T-helper 9 cell (primary cell): ENCODE measurements at regions not wholly inside any gene's neighbourhood (a gene's known extent, or its start where the extent isn't known, plus 50 kb on each side); places are given as distances from the start of the nearest gene placed in this dataset.

Experiments
- DNase-seq: peaks from one replicate; pipeline ENCODE4 v3.0.0-alpha.2; 2020

DNA sequence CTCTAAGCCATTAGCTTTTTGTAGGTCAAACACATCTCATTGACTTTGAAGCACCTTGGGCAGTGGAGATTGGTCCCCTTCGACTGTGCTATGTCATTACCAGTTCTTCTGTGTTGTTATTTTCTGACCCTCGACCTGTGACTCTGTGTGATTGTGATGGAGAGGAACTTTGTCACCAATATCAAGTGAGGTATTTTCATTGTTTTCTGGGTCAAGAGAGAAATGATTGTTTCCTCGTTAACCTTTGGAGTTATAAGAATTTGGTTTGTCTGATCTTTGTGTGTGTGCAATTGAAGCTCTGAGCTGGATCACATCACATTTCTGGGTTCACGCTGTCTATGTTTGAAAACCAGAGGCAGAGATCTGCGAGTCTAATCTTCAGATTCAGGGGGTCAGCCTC is 432.2 kb upstream of the KLF6 start:
- DNase-seq, result no peak

DNA sequence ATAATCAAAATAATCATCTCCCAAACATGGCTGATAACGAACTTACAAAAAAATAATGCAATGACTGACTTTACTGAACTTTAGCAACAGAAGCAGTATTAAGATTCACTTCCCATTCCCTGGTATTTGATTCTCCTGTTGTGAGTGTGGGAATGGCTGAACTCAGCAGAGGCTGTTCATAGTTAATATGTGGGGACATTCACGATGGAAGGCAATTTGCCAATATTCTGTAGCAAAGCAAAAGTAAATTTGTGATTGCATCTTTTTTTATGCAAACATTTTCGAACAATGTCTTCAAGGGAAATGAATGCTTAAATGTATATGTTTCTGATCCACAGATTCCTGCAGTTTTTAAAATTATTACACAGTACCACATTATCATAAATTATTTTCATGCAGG is 431.7 kb upstream of the KLF6 start:
- DNase-seq, result no peak

DNA sequence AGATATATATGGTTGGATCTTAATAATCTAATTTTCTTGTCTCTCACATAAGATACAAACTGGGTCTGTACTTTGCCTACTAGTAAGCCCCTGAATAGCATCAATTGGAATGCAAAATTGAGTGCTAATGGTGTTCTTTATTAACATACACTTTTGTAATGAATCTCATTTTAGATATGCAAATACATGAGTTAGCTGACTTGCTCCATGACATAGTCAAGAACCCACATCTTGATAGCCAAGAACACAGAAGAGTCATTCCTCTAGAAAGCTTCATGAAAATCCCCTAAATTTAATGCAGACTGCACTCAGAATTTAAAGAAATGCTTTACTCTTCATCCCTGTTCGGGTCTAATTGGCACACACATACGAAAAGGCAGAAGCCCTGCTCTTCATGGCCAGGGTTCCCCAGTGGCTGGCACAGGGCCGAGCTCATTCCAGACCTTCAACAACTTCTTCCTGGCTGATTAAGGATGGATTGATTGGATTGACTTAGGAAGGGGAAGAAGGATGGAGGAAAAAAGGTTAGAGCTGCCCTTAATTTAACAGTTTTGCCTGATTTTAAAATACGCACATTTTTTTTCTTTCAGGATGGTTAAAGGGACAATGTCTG is 431.1 kb upstream of the KLF6 start:
- no peak for DNase-seq

DNA sequence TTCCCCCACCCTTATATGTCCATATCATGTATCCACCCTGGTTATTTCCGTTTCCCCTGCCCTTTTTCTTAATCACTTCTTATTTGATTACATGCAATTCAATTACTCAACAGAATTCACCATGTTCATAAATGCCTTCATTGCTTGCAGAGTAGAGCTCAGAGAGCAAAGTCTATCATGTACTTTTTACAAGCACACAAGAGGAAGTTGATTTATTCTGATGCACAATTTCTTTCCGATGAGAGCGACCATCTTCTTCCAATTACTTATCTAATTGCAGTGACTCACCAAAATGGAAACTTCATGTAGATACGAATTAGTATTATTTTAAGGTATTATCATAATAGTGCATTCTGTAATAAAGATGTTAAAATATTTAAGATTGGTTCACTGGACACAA is 430.5 kb upstream of the KLF6 start:
- DNase-seq, result no peak

DNA sequence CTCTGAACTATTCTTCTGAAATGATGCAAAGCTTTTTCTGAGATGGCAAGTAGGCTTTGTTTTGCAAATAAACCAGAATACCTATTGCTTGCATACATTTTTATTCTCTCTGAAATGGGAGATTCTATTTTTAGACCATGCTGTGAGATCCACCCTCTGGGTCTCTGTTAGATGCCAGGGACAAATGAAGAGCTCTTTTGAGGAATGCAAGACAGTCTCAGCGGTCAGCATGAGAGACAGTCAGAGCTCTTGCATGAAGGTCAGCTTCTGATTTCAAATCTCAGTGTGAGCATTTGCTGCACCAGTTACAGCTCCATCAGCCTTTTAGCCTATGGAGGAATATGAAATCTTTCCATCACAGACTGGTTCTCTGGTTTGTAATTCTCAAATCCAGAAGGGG is 429.9 kb upstream of the KLF6 start:
- no peak for DNase-seq

DNA sequence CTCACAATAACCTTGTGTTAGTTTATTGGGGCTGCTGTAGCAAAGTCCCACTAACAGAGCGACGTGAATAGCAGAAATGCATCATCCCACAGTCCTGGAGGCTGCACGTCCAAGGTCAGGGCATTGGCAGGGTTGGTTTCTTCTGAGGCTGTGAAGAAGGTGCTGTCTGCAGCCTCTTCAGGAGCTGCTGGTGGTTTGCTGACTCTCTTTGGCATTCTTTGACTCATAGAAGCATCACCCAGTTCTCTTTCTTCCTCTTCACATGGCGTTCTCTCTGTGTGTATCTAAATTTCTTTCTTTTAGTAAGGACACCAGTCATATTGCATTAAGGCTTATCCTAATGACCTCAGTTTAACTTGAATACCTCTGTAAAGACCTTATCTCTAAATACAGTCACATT is 428.4 kb upstream of the KLF6 start:
- no peak for DNase-seq

DNA sequence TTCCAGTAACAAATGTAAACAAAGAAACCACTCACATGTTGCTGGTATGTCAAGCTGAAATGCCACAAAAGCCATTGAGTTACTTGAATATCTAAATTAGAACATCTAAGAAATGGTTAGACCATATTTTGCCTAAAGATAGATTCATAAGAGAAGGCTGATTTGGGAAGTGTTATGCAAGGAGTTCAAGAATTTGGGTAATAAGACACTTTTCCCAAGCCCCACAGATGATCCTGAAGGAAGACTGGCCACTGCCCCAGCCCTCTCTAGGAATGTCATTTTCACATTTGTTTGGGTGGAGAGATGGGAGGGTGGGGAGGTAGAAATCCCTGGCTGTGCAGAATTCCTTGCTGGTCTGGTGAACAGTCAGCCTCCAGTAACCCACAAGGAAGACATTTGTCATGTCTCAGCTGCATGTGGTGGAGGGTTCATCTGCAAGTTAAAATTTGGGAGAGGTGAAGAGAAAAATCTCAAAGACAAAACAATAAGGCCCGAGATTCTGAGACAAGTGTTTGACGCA is 427.2 kb upstream of the KLF6 start:
- no peak for DNase-seq

DNA sequence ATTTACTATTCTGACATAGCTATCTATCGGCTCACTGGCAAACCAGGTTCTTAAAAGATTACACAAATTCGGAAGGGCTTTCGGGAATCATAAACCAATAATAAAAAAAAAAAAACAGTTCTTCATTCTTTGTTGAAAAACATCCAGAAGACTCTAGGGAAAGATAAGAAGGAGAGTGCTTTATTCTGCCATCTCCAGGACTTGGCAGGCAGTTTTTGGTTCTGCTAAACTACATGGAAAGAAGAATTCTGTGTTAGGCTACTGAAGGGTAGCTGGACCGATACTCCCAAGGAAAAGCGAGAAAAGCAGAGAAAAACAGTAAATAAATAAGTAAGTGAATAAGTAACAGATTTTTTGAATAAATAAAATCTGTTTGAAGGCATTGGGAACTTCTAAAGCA is 423.5 kb upstream of the KLF6 start:
- DNase-seq, result no peak

DNA sequence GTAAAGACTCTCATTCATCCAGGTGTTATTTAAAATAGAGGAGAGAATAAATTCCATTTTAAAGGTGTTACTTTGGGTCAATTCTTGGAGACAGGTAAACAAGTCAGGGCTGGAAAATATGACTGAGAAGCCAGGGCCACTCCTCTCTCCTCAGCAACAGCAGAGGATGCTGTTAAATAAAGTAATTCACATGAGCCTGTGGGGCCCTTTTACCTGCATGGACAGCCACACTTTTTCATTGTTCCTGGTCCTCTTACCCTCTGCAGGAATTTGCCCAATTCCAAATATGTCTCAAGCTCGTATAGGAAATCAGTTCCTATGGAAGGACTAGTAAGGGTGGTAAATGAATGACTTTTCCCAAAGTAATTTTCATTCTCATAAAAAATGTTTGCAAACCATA is 420.1 kb upstream of the KLF6 start:
- no peak for DNase-seq

DNA sequence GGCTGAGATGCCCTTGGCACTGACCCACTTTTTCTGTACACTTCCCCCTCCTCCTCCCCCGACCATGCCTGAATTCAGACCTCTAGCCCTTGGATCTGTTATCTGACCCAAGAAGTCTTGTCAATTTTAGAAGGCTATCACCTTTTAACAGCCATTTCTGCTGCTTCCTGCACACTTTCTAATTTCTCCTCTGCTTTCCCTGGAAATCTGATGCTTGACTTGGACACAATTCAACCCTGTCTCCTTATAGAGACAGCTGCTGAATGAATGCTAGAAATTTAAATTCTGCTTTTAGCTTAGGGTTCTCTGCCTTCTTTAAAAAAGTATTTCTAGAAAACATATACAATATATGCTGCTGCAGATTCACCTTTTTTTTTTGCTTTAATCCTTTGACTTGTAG is 417.9 kb upstream of the KLF6 start:
- no peak for DNase-seq

DNA sequence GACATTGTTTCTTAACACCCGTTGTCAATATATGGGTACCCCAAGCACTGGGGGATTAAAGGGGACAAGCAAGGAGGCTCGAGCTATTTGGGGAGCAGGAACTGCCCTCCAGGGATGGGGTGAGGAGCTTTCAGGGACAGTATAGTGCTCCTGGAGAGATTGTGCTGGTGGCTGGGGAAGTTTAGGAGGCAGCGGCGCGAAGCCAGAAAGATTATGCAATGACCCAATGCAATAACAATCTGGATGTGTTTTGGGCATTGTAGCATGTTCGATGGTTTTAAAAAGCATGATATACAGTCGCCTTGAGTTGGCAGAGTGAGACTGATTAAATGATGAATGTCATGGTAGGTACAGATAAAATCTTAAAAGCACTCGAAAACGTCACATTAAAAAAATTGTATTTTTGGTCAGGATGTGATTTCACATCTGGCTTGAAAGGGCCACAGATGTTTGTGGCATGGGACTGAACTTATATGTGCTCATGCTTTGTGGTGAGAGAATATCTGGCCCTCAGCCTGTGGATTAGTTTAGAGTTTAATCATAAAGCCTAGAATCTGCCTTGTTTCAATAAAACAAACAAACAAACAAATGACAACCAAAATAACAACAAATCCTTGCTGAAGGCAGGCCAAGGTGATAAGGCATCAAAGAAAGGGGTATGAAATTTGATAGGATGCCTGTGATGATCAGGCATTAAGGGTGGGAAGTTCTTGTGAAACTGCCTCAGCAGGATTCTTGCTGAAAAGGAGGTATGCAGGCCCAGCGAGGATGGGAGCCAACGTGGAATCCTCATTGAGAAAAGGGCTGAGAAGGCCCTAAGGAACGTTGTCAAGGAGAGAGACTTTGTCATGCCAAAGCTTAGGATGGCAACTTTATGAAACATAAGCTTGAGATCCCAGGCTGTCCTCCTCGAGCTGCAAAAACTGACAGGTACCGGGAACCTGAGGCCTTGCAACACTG is 417.1 kb upstream of the KLF6 start:
- no peak for DNase-seq

DNA sequence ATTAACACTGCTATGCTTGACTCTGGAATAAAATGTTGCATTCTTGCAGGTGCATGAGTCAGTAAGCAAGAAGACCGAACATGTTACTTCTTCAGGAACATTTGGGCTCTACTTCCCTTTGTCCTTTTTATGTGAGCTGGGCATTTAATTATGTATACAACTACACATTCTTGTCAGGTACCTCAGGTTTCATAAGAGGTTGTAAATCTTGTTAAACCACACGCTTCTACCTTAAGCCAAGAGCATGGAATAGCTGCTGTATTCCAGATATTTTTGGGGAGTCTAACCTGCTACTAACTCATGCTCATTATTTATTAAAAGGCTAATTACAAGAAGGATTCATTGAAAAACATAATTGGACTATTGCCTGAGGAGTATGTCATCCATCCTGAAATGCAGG is 414.2 kb upstream of the KLF6 start:
- no peak for DNase-seq

DNA sequence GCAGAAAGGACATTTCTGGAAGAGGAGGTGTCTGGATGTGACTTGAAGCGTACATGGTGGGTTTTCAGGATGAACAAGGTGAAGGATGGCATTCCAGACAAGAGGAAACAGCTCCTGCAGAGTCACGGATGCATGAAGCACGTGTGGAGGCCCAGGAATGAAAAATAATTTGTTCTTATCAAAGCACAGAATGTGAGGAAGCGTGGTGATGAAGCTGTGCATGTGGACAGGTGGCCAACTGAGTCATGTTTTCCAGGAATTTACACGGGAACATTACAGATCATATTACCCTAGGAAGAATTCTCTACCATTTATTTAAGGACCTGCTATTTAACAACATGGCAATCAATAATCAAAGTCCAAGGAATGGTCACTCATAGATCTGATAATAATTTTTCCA is 413.2 kb upstream of the KLF6 start:
- DNase-seq, result no peak

DNA sequence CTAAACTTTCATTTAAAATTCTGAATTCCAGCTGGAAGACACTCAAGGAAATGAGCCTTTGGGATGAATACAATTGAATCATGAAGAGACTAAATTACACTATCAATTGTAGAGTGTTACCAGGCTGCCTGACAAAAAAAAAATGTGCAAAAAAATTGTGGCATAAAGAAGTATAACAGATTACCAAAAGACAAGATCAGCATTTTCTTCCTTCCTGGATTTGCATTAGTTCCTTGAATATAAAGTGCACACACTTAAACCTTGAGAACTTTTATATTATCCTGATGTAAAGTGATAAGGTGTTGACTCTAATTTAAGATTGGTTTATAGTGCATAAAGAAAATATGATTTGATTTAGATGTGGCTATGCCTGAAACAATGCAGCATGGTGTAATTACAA is 412.7 kb upstream of the KLF6 start:
- DNase-seq, result no peak

DNA sequence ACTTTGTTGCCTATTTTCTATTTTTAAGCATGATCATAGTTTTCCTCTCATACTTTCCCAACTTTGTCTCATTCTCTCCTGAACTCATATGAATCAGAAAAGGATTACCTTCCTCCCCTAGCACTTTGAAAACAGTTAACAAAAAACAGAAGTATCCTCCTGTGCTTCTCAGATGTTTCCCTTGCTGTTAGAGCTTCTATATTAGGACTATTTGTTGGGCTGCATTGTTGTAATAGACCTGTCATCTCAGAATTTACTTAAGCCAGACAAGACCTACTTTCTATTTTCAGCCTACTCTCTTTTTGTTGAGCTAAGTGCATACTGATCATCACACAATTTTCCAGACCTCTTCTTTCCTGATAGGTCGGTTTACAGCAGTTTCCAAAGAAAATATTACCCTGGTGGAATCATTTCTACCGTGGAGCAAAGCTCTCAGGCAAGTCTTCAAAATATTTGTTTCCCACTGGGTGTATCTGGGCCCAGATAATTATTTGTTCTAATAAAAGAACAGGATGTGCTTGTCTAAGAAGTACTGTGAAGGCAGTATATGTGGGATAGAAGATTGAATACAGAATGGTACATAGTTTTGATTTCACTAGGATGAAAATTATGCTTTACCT is 411.9 kb upstream of the KLF6 start:
- no peak for DNase-seq

DNA sequence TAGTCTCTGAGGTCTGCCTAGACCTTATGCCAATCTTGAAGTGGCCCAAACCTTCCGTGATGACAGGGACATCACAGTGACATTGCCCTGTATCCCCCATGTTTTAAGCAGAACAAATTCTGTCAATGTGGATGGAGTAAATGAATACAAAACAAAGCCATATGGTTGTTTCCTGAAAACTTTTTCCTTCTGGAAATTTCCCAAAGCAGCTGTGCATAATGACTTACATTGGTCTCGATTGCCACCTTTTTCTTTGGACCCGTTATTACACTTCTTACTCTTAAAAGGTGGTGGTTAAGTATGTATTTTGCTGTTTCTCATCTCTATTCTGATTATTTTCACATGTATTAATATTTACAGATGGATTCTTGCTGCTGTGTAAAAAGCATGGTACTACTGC is 411.2 kb upstream of the KLF6 start:
- no peak for DNase-seq

DNA sequence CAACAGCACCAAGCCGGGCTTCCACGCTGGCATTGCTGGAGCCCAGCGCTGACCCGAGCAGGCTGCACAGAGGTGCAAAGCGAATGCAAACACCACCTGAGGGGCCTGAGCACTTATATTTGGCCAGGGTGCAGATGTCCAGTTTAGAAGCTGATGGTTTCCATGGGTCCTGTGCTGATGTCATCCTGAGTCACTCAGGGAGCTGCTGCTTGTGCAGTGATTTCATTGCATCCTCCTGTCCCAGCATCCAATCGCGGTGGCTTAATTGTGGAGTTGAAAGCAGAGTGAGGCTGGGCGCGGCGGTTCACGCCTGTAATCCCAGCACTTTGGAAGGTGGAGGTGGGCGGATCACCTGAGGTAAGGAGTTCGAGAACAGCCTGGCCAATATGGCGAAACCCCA is 410.2 kb upstream of the KLF6 start:
- DNase-seq, result no peak

DNA sequence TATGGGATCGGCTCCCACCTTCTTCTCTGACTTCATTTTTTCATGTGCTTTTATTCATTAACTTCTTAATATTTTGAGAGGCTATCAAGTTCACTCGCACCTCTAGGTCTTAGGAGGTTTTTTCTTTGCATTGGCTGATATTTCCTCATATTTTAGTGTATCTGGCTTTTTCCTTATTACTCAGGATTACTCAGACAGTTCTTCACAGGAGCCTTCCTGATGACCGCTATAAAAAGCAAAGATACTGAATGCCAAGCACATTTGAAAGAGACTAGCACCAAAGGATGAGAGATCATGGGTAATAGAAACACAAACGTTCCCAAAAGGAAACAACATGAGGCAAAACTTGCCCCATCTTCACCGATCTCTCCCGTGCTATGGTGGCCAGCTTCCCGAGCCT is 409.2 kb upstream of the KLF6 start:
- no peak for DNase-seq

DNA sequence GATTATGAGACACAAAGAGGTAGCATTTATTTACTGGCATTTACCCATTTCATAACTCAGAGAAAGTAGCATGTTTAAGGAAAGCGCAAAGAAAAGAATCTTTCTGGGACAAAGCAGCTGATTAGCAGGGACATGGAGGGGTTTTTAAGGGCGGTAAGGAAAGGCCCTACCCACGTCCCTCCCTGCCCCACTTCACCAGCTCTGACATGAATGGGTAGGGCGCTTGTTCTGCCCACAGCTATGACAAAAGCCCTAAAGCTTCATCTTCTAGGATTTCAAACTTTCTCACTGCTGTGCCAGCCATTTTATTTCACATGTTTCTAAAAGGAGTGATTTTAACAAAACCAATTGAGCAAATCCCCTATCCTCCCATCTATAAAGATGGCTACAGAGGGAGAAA is 406.9 kb upstream of the KLF6 start:
- DNase-seq, result no peak

DNA sequence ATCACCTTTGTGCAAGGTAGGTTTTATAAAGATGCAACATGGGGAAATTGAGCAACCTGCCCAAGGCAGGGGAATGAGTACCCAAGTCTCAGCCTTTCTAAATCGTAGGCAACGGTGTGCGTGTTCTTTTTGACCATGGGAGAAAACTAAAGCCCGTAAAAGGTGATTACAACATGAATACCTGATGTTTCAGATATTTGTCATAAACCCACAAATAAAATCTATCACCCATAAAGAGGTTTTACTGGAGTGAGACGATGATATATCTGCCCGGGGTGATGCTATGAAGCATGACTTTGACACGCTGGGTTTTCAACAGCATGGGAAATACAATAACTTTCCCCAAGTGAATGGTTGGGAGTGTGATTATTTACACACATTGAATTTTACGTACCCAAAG is 406.3 kb upstream of the KLF6 start:
- no peak for DNase-seq

DNA sequence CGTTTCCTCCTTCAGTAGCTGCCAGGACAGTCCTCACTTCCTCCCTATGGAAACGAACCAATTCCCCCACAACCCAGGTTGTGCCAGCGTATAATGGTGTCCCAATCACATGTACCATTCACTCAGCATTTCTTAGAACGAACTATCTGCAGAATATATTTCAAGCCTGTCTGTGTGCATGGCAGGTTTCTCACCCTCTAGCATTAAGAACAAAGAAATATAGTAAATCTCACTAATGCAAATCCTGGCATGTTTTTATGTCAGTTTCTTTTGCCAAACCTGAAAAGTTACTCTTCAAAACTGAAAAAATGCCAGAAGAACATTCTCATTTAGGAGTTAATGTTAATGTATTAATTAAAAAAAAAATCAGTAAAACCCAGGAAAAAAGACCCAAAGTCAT is 405.9 kb upstream of the KLF6 start:
- DNase-seq, result no peak

DNA sequence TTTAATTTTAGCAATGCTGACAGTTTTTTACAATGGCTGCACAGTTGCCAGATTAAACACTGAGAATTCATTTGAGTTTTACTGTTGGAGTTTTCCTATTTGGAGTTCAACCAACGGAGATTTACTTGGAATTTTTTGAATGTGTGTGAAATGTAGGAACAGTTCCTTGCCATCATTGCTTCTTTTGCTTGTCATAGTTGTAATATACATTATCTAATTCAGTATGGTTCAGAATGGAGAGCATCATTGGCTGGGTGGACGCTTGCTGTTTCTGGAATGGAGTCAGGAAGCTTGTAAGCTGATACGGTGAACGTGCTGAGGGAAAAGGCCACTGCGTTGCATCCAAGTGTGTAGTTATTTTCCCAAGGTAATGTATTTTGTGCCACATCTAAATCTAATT is 404.3 kb upstream of the KLF6 start:
- DNase-seq, result no peak

DNA sequence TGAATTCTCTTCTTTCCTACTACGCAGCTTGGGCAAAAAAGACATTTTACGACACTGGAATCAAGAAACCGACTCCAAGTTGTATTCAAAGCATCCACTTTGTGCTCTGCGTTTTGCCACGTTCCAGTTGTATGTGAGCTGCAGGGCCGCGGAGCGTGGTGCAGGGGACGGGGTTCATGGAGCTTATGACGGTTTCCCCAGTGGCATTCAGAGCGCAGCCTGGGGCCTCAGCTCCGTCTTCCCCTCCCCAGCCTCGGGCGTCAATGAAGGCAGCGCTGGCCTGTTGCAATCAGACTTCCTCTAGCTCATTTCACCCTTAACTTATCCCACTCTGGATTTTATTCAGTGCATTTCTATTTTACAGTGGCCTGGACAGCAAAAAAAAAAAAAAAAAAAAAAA is 403.4 kb upstream of the KLF6 start:
- no peak for DNase-seq
